SHP77 (cell line): ENCODE measurements at regions not wholly inside any gene's neighbourhood (a gene's known extent, or its start where the extent isn't known, plus 50 kb on each side); places are given as distances from the start of the nearest gene placed in this dataset.
"Not testable (repeated sequence)": the region's sequence is repeated elsewhere in the genome, so short reads cannot be mapped to it uniquely, and the experiment has no call there.

ENCODE experiments used
- DNase-seq, 2 experiments: peaks; one replicate each; lab custom pipeline; 2025; lab: John Stamatoyannopoulos, UW

DNA sequence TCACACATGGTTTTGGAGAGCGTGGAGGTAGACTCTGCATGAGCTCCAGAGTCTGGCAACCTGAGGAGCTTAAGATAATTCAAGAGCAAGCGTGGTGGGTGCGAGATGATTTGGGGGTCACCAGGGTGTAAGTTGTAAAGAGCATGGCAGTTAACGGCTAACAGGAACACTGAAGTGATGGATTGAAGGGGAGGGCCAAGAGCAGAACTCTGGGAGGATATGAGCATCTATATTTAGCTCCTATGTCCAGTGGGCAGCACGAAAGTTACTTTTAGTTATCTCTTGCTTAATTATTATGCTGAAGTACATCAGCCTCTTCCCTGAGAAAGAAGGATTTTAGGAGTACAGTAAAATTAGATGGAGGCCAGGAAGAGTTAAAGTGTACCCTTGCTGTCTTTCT is 231.9 kb upstream of the HAND2 start:
- no peak for DNase-seq

GRCh38 chr4:173761236-173761635 is 231.2 kb upstream of the HAND2 start:
- DNase-seq = no peak

GRCh38 chr4:173758132-173758531 is 228.1 kb upstream of the HAND2 start:
- DNase-seq = no peak

DNA sequence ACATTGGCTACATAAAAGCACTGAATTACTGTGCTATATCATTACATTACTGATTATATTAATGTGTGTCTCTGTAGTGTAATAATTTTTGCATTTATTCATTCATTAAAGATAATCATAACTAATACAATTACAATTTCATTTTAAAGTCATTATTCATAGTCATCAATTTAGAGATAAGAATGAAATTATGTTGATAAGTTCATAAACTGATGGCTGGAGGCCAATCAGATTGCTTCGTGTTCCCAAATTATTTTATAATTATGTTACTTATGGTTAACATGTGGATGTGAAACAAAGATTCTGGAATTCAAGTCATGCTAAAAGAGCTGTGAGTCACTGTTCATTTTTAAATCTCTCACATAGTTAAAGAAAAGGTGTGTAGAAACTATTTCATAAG is 223.4 kb upstream of the HAND2 start:
- DNase-seq = no peak

DNA sequence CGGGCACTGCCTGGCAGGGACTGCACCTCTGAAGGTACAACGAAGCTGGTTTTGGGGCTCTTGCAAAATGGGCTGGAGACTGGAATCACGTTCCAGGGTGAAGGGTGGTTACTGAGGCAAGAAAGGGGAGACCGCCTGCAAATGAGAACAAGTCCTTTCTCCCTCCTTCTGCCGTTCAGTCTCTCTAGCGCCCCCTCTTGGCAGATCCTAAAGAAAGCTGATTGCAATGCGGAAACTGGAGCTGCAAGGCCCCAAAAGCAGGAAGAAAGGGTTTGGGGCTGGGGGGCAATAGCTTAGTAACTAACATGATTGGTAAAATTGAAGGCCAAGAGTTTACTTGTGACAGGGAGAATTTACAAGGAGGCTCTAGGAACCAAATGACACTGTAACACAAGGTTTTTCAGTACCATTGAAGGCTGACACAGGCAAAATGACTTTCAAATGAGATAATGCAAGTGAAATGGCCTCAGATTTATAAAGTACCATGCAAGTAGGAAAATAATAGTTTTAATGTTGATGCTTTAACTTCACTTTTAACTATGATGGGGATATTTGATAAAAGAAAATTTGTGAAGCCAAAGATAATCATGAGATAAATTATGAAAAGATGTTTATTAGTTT is 222.7 kb upstream of the HAND2 start:
- DNase-seq = peak in 1 of 2 experiments; percentile 2

DNA sequence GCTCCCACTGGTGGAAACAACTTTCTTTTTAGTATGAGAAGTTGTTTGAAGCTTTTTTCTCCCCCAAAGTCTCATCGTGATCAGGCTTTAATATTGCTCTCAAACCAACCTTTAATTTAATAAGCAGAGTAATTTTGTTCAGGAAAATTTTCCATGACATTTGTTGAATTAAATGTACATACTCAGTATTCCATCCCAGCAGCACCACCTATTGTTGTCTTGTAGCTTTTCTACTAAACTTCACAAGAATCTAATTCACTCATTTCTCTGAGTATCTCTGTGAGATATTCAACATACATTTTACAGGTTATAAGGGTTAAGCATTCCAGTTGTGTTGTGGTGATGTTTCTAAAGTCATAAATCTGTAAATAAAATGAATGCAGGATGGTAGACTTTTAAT is 218.3 kb upstream of the HAND2 start:
- DNase-seq = no peak

DNA sequence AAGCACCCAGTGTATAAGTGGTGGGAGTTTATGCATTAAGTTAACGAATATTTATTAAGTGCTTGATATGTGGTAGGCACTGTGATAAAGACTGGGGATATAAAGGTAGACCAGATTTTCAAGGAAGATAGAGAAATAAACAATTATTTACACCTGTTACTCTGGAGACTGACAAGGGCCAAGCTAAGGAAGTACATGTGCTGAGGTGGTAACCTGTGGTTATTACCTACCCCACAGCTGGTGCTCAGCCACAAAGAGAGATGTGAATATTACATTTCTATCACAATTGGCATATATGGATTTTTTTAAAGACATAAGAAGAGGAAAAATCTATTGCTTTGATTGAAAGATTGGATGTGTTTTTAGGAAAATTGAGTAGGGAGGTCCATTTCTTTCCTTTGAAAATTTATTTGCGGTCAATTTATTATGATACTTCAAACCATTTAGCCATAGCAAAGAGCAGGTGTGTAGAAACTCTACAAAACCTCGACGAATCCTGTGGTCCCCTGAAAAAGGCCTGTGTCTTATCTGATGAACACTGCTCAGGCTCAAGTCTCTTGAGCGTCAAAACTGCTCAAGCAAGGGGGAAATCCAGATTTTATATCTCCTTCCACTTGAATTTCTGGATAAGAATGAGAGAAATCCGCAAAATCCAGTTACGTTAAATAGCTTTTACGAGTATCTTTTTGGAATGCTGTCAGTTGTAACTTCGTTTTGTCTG is 217.7 kb upstream of the HAND2 start:
- no peak for DNase-seq

GRCh38 chr4:173746424-173746823 is 216.4 kb upstream of the HAND2 start:
- DNase-seq = no peak

GRCh38 chr4:173745765-173746164 is 215.7 kb upstream of the HAND2 start:
- DNase-seq = no peak

GRCh38 chr4:173736840-173737239 is 206.8 kb upstream of the HAND2 start:
- no peak for DNase-seq

DNA sequence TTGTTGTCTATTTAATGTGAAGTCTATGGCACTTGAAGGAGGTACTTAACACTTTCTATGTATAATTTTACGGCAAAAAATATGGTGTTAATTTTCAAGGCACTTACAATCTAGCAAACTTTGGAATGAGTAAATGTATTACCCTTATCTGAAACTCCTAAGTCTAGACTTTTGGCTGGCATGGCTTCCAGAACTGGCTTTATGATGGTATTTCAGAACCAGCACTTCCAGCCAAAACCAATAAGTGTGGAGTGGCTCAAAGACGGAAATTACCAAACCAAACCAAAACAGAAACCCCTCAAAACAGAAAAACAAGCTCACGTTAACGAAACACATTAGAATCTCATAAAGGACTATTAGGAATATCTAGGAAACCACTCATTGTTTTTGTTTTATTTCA is 205.6 kb upstream of the HAND2 start:
- no peak for DNase-seq

DNA sequence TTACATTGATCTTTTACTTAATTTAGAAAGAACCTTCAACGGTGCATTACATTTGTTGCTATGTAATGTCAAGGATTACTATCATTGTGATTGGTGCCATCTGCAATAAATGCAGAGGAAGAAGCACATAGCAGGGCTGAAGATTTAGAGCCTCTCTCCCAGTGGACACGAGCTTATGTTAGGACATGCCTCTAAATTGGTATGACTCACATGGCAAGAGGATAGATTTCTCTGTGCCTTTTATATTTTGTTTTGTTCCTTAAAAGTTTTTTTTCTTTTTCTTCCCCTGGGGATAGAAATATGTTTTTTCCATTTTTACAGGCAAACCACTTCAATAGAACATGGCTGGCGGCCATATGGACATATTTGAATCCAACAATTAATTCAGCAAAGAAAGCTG is 205.0 kb upstream of the HAND2 start:
- no peak for DNase-seq

GRCh38 chr4:173731257-173731656 is 201.2 kb upstream of the HAND2 start:
- no peak for DNase-seq

DNA sequence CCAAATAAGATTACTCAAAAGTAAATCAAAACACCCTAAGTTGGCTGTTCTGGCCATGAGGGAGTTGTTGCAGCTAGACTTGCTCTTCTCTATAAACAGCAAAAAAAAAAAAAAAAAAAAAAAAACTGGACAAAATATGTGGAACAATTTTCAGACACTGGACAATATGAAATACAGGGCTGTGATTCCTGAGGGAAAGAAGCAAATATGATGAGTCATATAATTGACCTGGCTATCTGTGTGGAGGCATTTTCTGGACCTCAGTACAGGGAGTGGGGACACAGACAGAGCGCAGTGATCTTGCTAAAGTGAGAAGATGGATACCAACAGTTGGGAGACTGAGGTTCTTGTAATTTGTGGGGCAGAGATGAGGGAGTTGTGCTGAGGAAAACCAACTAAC is 192.0 kb upstream of the HAND2 start:
- no peak for DNase-seq

GRCh38 chr4:173718504-173718903 is 188.5 kb upstream of the HAND2 start:
- DNase-seq = not testable (repeated sequence)

DNA sequence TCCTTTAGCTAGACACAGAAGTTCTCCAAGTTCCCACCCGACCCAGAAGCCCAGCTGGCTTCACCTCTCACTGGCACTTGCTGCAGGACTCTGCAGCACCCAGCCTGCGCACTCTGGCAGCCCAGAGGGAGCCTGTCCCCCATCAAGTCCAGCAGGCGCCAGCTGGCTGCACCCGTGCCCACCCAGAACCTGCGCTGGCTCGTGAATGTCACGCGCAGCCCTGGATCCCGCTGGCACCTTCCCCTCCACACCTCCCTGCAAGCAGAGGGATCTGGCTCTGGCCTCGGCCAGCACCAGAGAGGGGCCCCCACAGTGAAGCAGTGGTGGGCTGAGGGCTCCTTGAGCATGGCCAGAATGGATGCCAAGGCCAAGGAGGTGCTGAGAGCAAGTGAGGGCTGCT is 187.6 kb upstream of the HAND2 start:
- no peak for DNase-seq

GRCh38 chr4:173714456-173714855 is 184.4 kb upstream of the HAND2 start:
- DNase-seq = no peak

DNA sequence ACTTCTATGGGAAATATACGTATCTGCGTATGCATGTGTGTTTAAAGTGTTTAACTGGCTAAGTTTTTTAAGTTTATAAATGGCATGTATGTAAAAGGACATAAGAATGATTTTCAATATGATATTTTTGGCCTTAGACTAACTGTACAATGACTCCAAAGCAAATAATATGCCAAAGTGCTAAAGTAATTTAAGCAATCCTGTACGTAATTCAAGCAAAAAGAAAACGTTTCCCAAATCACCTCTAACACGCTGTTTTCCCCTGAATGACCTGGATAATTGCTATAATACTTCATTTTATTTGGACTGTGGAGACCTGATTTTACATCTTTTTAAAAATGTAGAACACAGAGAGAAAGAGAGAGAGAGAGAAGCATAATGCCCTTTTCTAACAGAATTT is 183.0 kb upstream of the HAND2 start:
- no peak for DNase-seq

DNA sequence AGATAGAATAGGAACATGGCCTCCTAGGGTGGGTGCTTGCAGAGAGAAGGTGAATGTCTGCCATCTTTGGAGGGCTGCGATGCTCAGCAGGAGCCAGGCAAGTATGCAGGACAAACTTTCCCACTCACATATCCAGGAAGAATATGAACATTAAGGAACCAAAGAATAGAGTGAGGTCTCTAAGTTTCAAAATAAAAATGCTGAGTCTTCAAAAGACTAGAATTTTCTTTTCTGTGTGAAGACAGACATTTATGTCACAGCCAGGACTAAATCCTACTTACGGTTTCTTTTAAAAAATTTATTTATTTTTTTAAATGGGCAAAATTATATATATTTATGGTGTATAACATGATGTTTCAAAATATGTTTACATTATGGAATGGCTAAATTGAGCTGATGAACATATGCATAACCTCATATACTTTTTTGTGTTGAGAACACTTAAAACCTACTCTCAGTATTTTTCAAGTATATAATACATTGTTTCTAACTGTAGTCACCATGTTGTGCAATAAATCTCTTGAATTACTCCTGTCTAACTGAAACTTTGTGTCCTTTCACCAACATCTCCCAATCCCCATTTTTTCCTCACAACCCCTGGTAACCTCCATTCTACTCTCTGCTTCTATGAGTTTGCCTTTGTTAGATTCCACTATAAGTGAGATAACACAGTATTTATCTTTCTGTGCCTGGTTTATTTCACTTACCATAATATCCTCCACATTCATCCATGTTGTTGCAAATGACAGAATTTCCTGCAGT is 177.8 kb upstream of the HAND2 start:
- no peak for DNase-seq

- DNase-seq = no peak
Observed at GRCh38 chr4:173704201-173704600, 174.2 kb upstream of the HAND2 start.

GRCh38 chr4:173703021-173703420 is 173.0 kb upstream of the HAND2 start:
- no peak for DNase-seq

GRCh38 chr4:173700650-173701049 is 170.6 kb upstream of the HAND2 start:
- no peak for DNase-seq

- DNase-seq = no peak
Observed at GRCh38 chr4:173699841-173700475, 169.9 kb upstream of the HAND2 start.
